H1 (cell line): ENCODE measurements at regions not wholly inside any gene's neighbourhood (a gene's known extent, or its start where the extent isn't known, plus 50 kb on each side); places are given as distances from the start of the nearest gene placed in this dataset.

Source experiments
- CEBPB ChIP-seq: IDR thresholded peaks from 2 replicates; pipeline ENCODE4 v1.6.1; 2012; ENCODE audit warnings: low read depth, low read length
- EZH2 ChIP-seq: fragments of 200-600 bp; sonication (generic); IDR thresholded peaks from 2 replicates; pipeline ENCODE4 v1.7.1; 2012; ENCODE audit warnings: low read depth, mild to moderate bottlenecking, moderate library complexity, low read length, inconsistent platforms; ENCODE audit not compliant: severe bottlenecking
- GABPA ChIP-seq: IDR thresholded peaks from 2 replicates; pipeline ENCODE4 v1.6.1; 2011; ENCODE audit warnings: mild to moderate bottlenecking, low read length, moderate library complexity, borderline replicate concordance; ENCODE audit not compliant: insufficient read depth
- MAFK ChIP-seq: IDR thresholded peaks from 2 replicates; pipeline ENCODE4 v1.6.1; 2012; ENCODE audit warnings: low read depth, mild to moderate bottlenecking, improper control_type of control experiment, low read length
- NRF1 ChIP-seq: IDR thresholded peaks from 2 replicates; pipeline ENCODE4 v1.6.1; 2011; ENCODE audit warnings: mild to moderate bottlenecking, low read depth, low read length, improper control_type of control experiment
- POLR2AphosphoS5 ChIP-seq: IDR thresholded peaks from 2 replicates; pipeline ENCODE4 v1.6.1; 2011; ENCODE audit warnings: low read depth, low read length
- SP2 ChIP-seq: IDR thresholded peaks from 2 replicates; pipeline ENCODE4 v1.6.1; 2012; ENCODE audit warnings: mild to moderate bottlenecking, low read length, inconsistent platforms
- TCF12 ChIP-seq: IDR thresholded peaks from 2 replicates; pipeline ENCODE4 v1.6.1; 2011; ENCODE audit warnings: low read depth, mild to moderate bottlenecking, low read length
- YY1 ChIP-seq: IDR thresholded peaks from 2 replicates; pipeline ENCODE4 v1.6.1; 2011; ENCODE audit warnings: low read depth, mild to moderate bottlenecking, low read length
- TF ChIP-seq, protein P1 (sequence below), 3 experiments: IDR thresholded peaks; 1 replicate in 2 of 3; 2 replicates in 1 of 3; pipeline versions ENCODE4 v1.5.1 to v1.6.1; 2011; ENCODE audit warnings: low read length in 3 of 3, mild to moderate bottlenecking in 3 of 3, inconsistent platforms in 2 of 3, low read depth in 1 of 3, moderate library complexity in 1 of 3; ENCODE audit not compliant: insufficient read depth in 1 of 3; ENCODE audit errors: control extremely low read depth in 1 of 3

DNA sequence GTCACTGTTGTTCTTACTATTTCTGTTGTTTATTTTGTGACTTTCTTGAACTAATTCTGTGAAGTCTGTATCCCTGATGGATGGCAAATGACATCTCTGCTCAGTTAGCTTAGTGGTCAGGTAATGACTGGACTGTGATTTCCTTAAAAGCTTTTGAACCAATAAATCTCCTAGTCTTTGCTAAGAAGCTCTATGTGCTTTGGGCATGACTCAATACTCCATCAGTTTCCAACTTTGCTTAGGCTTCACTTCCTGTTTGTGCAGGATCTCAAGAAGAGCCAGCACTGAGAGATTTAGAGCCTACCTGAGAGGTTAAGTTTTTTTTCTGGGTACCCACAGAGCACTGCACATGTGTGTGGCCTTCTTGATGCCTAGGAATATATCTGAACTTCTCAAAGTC lies 329.7 kb upstream of the HTR2A start:
- no peak for TF ChIP-seq YY1
- TF ChIP-seq POLR2AphosphoS5 = no peak
- TF ChIP-seq, protein P1, sequence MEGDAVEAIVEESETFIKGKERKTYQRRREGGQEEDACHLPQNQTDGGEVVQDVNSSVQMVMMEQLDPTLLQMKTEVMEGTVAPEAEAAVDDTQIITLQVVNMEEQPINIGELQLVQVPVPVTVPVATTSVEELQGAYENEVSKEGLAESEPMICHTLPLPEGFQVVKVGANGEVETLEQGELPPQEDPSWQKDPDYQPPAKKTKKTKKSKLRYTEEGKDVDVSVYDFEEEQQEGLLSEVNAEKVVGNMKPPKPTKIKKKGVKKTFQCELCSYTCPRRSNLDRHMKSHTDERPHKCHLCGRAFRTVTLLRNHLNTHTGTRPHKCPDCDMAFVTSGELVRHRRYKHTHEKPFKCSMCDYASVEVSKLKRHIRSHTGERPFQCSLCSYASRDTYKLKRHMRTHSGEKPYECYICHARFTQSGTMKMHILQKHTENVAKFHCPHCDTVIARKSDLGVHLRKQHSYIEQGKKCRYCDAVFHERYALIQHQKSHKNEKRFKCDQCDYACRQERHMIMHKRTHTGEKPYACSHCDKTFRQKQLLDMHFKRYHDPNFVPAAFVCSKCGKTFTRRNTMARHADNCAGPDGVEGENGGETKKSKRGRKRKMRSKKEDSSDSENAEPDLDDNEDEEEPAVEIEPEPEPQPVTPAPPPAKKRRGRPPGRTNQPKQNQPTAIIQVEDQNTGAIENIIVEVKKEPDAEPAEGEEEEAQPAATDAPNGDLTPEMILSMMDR (IDR thresholded peaks at IDR 0.05; ENCODE audit: control extremely low read depth in 1 of 3, insufficient read depth in 1 of 3, low read depth in 1 of 3, low read length in 3 of 3) = no peak
- TF ChIP-seq TCF12 = no peak
- TF ChIP-seq EZH2 = no peak
- TF ChIP-seq CEBPB = no peak
- no peak for TF ChIP-seq GABPA
- no peak for TF ChIP-seq NRF1
- no peak for TF ChIP-seq SP2
- no peak for TF ChIP-seq MAFK
